OCI-LY1 (cell line): ENCODE measurements at regions not wholly inside any gene's neighbourhood (a gene's known extent, or its start where the extent isn't known, plus 50 kb on each side); places are given as distances from the start of the nearest gene placed in this dataset.

Experiments used
- H2AFZ ChIP-seq: fragments of 200-600 bp; sonication (generic), shearing (Covaris generic); 2 replicates; pipeline ENCODE4 v1.6.0; 2014; ENCODE audit warnings: antibody characterized with exemption, mild to moderate bottlenecking, low read length
- H3F3A ChIP-seq: fragments of 200-600 bp; sonication (generic), shearing (Covaris generic); 2 replicates; pipeline ENCODE4 v1.6.0; 2014; ENCODE audit warnings: mild to moderate bottlenecking, antibody characterized with exemption, low read length, moderate library complexity; ENCODE audit not compliant: insufficient read depth
- H3K27ac ChIP-seq: fragments of 200-600 bp; sonication (generic); 2 replicates; pipeline ENCODE4 v1.5.1; 2014; ENCODE audit warnings: low read length, mixed run types, mild to moderate bottlenecking, low read depth; ENCODE audit not compliant: poor library complexity, severe bottlenecking
- H3K27me3 ChIP-seq: fragments of 200-600 bp; sonication (generic); 2 replicates; pipeline ENCODE4 v1.6.0; 2014; ENCODE audit warnings: antibody characterized with exemption, mild to moderate bottlenecking, low read length, moderate library complexity; ENCODE audit not compliant: insufficient read depth
- H3K36me3 ChIP-seq: fragments of 200-600 bp; sonication (generic); 2 replicates; pipeline ENCODE4 v1.6.1; 2014; ENCODE audit warnings: mild to moderate bottlenecking, antibody characterized with exemption, low read length, moderate library complexity, mixed read lengths; ENCODE audit not compliant: insufficient read depth
- H3K4me1 ChIP-seq: fragments of 200-600 bp; sonication (generic); 2 replicates; pipeline ENCODE4 v1.5.1; 2014; ENCODE audit warnings: mild to moderate bottlenecking, low read length, moderate library complexity; ENCODE audit not compliant: insufficient read depth, severe bottlenecking
- H3K4me2 ChIP-seq: fragments of 200-600 bp; sonication (generic), shearing (Covaris generic); 2 replicates; pipeline ENCODE4 v1.6.1; 2014; ENCODE audit warnings: low read length
- H3K4me3 ChIP-seq: fragments of 200-600 bp; sonication (generic); 2 replicates; pipeline ENCODE4 v1.5.1; 2014; ENCODE audit warnings: low read length, low read depth, mild to moderate bottlenecking, mixed read lengths; ENCODE audit not compliant: poor library complexity, severe bottlenecking
- H3K79me2 ChIP-seq: fragments of 200-600 bp; shearing (Covaris generic); 2 replicates; pipeline ENCODE4 v1.6.1; 2016; ENCODE audit warnings: mixed run types, low read length, mixed read lengths; ENCODE audit not compliant: insufficient read depth
- H3K9ac ChIP-seq: fragments of 200-600 bp; sonication (generic), shearing (Covaris generic); 2 replicates; pipeline ENCODE4 v1.6.1; 2014; ENCODE audit warnings: mild to moderate bottlenecking, low read length, mixed read lengths
- H3K9me2 ChIP-seq: fragments of 200-600 bp; sonication (generic), shearing (Covaris generic); 2 replicates; pipeline ENCODE4 v1.6.1; 2014; ENCODE audit warnings: low read depth, mild to moderate bottlenecking, low read length, mixed read lengths
- H3K9me3 ChIP-seq: fragments of 200-600 bp; shearing (Covaris generic); 2 replicates; pipeline ENCODE4 v1.6.1; 2014; ENCODE audit warnings: low read length, mixed read lengths
- H4K20me1 ChIP-seq: fragments of 200-600 bp; sonication (generic), shearing (Covaris generic); 2 replicates; pipeline ENCODE4 v1.6.0; 2016; ENCODE audit warnings: mild to moderate bottlenecking, low read length; ENCODE audit not compliant: insufficient read depth
- EZH2 ChIP-seq: fragments of 200-600 bp; sonication (generic), shearing (Covaris generic); IDR thresholded peaks from 2 replicates; pipeline ENCODE4 v1.8.0; 2017; ENCODE audit warnings: borderline replicate concordance, mixed run types, mild to moderate bottlenecking, antibody characterized with exemption, low read length, moderate library complexity, mixed read lengths
- TF ChIP-seq, protein P1 (sequence below): fragments of 200-600 bp; sonication (generic), shearing (Covaris generic); IDR thresholded peaks from 2 replicates; pipeline ENCODE4 v1.5.1; 2017; ENCODE audit warnings: mild to moderate bottlenecking, antibody characterized with exemption, low read length, moderate library complexity, mixed read lengths

GRCh38 chr18:78741381-78742217 lies 238.0 kb upstream of the SALL3 start:
- H3K27ac ChIP-seq, result no peak overlapping the region
- H3K36me3 ChIP-seq, result no peaks in the 10 kb centered on the region
- no peaks in the 10 kb centered on the region for H3K79me2 ChIP-seq
- no peaks in the 10 kb centered on the region for H3F3A ChIP-seq
- no peaks in the 10 kb centered on the region for H4K20me1 ChIP-seq
- H3K9me3 ChIP-seq, result no peaks in the 10 kb centered on the region
- H2AFZ ChIP-seq, result no peak overlapping the region
- no peak overlapping the region for H3K4me3 ChIP-seq
- H3K27me3 ChIP-seq, result no peaks in the 10 kb centered on the region
- no peaks in the 10 kb centered on the region for H3K4me1 ChIP-seq
- no peaks in the 10 kb centered on the region for H3K9me2 ChIP-seq
- no peak overlapping the region for H3K9ac ChIP-seq
- TF ChIP-seq, protein P1, sequence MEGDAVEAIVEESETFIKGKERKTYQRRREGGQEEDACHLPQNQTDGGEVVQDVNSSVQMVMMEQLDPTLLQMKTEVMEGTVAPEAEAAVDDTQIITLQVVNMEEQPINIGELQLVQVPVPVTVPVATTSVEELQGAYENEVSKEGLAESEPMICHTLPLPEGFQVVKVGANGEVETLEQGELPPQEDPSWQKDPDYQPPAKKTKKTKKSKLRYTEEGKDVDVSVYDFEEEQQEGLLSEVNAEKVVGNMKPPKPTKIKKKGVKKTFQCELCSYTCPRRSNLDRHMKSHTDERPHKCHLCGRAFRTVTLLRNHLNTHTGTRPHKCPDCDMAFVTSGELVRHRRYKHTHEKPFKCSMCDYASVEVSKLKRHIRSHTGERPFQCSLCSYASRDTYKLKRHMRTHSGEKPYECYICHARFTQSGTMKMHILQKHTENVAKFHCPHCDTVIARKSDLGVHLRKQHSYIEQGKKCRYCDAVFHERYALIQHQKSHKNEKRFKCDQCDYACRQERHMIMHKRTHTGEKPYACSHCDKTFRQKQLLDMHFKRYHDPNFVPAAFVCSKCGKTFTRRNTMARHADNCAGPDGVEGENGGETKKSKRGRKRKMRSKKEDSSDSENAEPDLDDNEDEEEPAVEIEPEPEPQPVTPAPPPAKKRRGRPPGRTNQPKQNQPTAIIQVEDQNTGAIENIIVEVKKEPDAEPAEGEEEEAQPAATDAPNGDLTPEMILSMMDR, result no peak
- TF ChIP-seq EZH2, result no peak
- no peak overlapping the region for H3K4me2 ChIP-seq

- H3K9me3 ChIP-seq, result no peaks in the 10 kb centered on the region
- H3K4me3 ChIP-seq, result no peak overlapping the region
- no peak overlapping the region for H3K27ac ChIP-seq
- H3K9ac ChIP-seq, result no peak overlapping the region
- no peaks in the 10 kb centered on the region for H3F3A ChIP-seq
- H4K20me1 ChIP-seq, result no peaks in the 10 kb centered on the region
- no peaks in the 10 kb centered on the region for H3K36me3 ChIP-seq
- no peaks in the 10 kb centered on the region for H3K4me1 ChIP-seq
- H3K4me2 ChIP-seq, result no peak overlapping the region
- no peak overlapping the region for H2AFZ ChIP-seq
- H3K79me2 ChIP-seq, result no peaks in the 10 kb centered on the region
- H3K27me3 ChIP-seq, result no peaks in the 10 kb centered on the region
- no peak for TF ChIP-seq EZH2
- TF ChIP-seq, protein P1, result no peak
- H3K9me2 ChIP-seq, result no peaks in the 10 kb centered on the region
These were observed 237.3 kb upstream of the SALL3 start for GRCh38 chr18:78742218-78742745.

DNA sequence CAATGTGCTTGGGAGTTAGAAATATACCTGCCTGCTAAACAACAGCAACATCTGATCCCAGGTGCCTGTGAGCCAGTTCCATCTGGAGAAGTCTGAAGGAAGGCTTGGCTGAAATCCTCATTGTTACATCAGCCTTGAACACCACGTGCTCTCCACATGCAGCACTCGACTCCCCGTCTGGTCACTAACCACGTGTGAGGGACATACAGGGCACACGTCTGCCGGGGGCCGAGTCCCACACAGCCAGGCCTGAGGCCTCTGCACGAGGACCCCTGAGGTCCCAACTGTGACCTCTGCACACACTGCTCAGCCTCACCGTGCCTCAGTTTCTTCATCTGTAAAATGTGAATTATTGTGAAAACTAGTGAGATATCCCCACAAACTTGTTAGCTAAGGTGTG lies 236.5 kb upstream of the SALL3 start:
- Histone ChIP-seq H3K27ac (no peak overlapping the region), H3K4me1 (no peaks in the 10 kb centered on the region), H3K9me2 (no peaks in the 10 kb centered on the region), H3K27me3 (no peaks in the 10 kb centered on the region), H3K79me2 (no peaks in the 10 kb centered on the region), H2AFZ (no peak overlapping the region), H3K9me3 (no peaks in the 10 kb centered on the region), H3K4me3 (no peak overlapping the region), H3K4me2 (no peak overlapping the region), H3K36me3 (no peaks in the 10 kb centered on the region), H4K20me1 (no peaks in the 10 kb centered on the region), H3F3A (no peaks in the 10 kb centered on the region), H3K9ac (no peak overlapping the region)
- TF ChIP-seq, protein P1, result no peak
- TF ChIP-seq EZH2, result no peak
